Cardiac muscle cell (in vitro differentiated cells and primary cell): ENCODE measurements at regions not wholly inside any gene's neighbourhood (a gene's known extent, or its start where the extent isn't known, plus 50 kb on each side); places are given as distances from the start of the nearest gene placed in this dataset.

ENCODE experiments used
- DNase-seq, 2 donors: peaks; one replicate each; pipeline versions ENCODE4 v3.0.0 to v3.0.0-alpha.2; 2010 to 2017; ENCODE audit warnings: low read depth in 1 of 2, low spot score in 1 of 2
- H3K27ac ChIP-seq: fragments of 200-600 bp; sonication (generic); 2 replicates; pipeline ENCODE4 v1.5.1; 2016
- H3K27me3 ChIP-seq: fragments of 200-600 bp; sonication (generic); 2 replicates; pipeline ENCODE4 v1.6.0; 2016; ENCODE audit warnings: control low read depth
- H3K36me3 ChIP-seq: fragments of 200-600 bp; sonication (generic); 2 replicates; pipeline ENCODE4 v1.5.1; 2016; ENCODE audit warnings: control low read depth
- H3K4me1 ChIP-seq: fragments of 200-600 bp; sonication (generic); 2 replicates; pipeline ENCODE4 v1.8.1; 2017; ENCODE audit warnings: low read depth, mild to moderate bottlenecking, mixed run types
- H3K4me3 ChIP-seq: fragments of 200-600 bp; sonication (generic); 2 replicates; pipeline ENCODE4 v1.5.1; 2016; ENCODE audit warnings: mild to moderate bottlenecking
- H3K9me3 ChIP-seq: fragments of 200-600 bp; sonication (generic); 2 replicates; pipeline ENCODE4 v1.5.1; 2017; ENCODE audit warnings: low read depth, mild to moderate bottlenecking, control low read depth
- TF ChIP-seq, protein P1 (sequence below): IDR thresholded peaks from 2 replicates; pipeline ENCODE4 v1.5.1; 2012; ENCODE audit warnings: low read depth, mild to moderate bottlenecking, low read length

GRCh38 chr5:110909950-110910349 lies 161.6 kb upstream of the TSLP start:
- Histone ChIP-seq H3K36me3 (no peaks in the 10 kb centered on the region), H3K4me1 (no peaks in the 10 kb centered on the region), H3K27me3 (no peaks in the 10 kb centered on the region), H3K27ac (no peak overlapping the region), H3K4me3 (no peak overlapping the region), H3K9me3 (no peaks in the 10 kb centered on the region)
- TF ChIP-seq, protein P1, sequence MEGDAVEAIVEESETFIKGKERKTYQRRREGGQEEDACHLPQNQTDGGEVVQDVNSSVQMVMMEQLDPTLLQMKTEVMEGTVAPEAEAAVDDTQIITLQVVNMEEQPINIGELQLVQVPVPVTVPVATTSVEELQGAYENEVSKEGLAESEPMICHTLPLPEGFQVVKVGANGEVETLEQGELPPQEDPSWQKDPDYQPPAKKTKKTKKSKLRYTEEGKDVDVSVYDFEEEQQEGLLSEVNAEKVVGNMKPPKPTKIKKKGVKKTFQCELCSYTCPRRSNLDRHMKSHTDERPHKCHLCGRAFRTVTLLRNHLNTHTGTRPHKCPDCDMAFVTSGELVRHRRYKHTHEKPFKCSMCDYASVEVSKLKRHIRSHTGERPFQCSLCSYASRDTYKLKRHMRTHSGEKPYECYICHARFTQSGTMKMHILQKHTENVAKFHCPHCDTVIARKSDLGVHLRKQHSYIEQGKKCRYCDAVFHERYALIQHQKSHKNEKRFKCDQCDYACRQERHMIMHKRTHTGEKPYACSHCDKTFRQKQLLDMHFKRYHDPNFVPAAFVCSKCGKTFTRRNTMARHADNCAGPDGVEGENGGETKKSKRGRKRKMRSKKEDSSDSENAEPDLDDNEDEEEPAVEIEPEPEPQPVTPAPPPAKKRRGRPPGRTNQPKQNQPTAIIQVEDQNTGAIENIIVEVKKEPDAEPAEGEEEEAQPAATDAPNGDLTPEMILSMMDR: no peak
- peak in 1 of 2 donors; percentile 81 for DNase-seq

- no peaks in the 10 kb centered on the region for H3K9me3 ChIP-seq
- H3K4me3 ChIP-seq: no peak overlapping the region
- TF ChIP-seq, protein P1: no peak
- H3K36me3 ChIP-seq: no peaks in the 10 kb centered on the region
- no peaks in the 10 kb centered on the region for H3K27me3 ChIP-seq
- no peak overlapping the region for H3K27ac ChIP-seq
- H3K4me1 ChIP-seq: peaks cover 20% of the 10 kb centered on the region
- DNase-seq: no peak
Observed at GRCh38 chr5:110913221-110913620, 158.3 kb upstream of the TSLP start.

DNA sequence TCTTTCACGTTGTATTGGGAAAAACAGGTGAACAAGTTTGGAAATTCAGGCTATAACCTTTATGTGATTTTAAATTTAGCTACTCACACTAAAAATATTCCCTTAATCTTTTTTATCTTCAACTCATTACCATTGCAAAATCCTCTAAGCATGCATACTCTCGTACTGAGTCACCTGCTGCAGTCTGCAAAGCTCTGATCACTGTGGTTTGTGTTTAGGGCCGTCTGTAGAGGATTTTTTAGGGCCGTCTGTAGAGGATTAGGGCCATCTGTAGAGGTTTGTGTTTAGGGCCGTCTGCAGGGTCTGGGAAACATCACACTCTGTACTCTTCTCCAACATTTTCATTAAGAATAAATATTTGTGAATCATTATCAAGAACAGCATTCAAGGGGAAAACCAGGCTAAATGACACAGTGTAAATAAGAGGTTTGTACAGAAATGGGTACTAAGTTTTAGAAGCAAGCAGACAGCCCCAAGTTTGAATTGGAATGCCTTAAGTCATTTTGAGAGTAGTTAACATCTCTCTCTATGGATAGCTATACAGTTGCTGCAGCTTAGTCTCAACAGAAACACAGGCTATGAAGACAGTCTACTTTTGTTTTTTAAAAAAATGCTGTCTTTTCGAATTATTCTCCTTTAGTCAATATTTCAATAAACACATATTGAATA lies 155.0 kb upstream of the TSLP start:
- Histone ChIP-seq H3K9me3 (no peaks in the 10 kb centered on the region), H3K4me3 (no peak overlapping the region), H3K4me1 (peaks cover 33% of the 10 kb centered on the region), H3K36me3 (no peaks in the 10 kb centered on the region), H3K27me3 (no peaks in the 10 kb centered on the region), H3K27ac (peak overlapping the region; percentile 53)
- TF ChIP-seq, protein P1: no peak
- peak in 1 of 2 donors; percentile 92 for DNase-seq

DNA sequence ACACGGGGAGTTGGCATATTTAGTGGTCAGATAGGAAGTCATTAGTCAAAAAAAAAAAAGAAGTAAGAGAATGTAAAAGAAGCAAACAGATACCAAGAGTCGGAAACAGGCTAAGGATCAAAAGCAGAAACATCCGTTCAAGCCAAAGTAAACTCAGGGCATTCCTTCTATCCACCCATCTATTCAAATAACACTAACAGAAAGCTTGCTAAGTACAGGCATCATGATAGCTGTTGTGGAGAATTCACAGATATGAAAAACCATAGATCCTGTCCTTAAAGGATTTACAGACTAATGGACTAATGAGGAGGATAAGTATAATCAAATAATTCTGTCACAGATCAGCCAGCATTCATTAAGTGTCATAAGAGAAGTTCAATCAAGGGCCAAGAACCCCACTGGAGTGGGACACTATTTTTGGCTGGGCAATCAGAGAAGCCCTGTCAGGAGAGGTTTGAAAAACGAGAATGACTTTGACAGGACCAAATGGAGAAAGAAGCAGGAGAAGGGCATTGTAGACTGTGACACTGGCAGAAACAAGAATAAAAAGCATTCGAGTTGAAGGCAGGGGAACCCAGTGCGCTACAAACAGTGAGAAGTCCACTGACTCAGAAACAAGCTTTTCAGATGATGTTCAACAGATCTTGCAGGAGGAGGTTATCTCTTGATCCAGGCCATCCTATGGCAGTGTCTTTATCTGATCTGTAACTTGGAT lies 154.2 kb upstream of the TSLP start:
- DNase-seq: peak; percentile 21 to 30
- H3K36me3 ChIP-seq: no peaks in the 10 kb centered on the region
- H3K9me3 ChIP-seq: no peaks in the 10 kb centered on the region
- peak overlapping the region; percentile 53 for H3K27ac ChIP-seq
- H3K4me3 ChIP-seq: no peak overlapping the region
- peaks cover 33% of the 10 kb centered on the region for H3K4me1 ChIP-seq
- TF ChIP-seq, protein P1: no peak
- H3K27me3 ChIP-seq: no peaks in the 10 kb centered on the region

DNA sequence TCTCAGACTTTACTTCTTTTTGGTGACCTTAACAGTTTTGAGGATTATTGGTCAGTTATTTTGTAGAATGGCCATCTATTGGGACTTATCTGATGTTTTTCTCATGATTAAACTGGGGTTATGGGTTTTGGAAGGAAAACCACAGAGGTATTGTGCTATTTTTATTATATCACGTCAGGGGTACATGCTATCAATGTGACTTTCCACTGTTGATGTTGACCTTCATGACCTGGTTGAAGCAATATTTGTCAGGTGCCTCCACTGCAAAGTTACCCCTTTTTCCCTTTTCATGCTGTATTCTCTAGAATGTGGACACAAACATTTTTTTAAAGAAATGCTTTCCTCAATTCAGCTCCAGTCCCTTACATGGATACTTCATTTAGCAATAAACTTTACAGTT lies 152.8 kb upstream of the TSLP start:
- no peaks in the 10 kb centered on the region for H3K9me3 ChIP-seq
- DNase-seq: no peak
- H3K4me3 ChIP-seq: no peak overlapping the region
- H3K36me3 ChIP-seq: no peaks in the 10 kb centered on the region
- H3K27ac ChIP-seq: no peak overlapping the region
- TF ChIP-seq, protein P1: no peak
- no peaks in the 10 kb centered on the region for H3K27me3 ChIP-seq
- H3K4me1 ChIP-seq: peaks cover 33% of the 10 kb centered on the region
